ENCODE measurements at regions not wholly inside any gene's neighbourhood (a gene's known extent, or its start where the extent isn't known, plus 50 kb on each side); places are given as distances from the start of the nearest gene placed in this dataset.

- TF ChIP-seq, protein P1, sequence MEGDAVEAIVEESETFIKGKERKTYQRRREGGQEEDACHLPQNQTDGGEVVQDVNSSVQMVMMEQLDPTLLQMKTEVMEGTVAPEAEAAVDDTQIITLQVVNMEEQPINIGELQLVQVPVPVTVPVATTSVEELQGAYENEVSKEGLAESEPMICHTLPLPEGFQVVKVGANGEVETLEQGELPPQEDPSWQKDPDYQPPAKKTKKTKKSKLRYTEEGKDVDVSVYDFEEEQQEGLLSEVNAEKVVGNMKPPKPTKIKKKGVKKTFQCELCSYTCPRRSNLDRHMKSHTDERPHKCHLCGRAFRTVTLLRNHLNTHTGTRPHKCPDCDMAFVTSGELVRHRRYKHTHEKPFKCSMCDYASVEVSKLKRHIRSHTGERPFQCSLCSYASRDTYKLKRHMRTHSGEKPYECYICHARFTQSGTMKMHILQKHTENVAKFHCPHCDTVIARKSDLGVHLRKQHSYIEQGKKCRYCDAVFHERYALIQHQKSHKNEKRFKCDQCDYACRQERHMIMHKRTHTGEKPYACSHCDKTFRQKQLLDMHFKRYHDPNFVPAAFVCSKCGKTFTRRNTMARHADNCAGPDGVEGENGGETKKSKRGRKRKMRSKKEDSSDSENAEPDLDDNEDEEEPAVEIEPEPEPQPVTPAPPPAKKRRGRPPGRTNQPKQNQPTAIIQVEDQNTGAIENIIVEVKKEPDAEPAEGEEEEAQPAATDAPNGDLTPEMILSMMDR (IDR thresholded peaks at IDR 0.05) = no peak
- TF ChIP-seq POLR2A (IDR thresholded peaks at IDR 0.05) = no peak
These were observed 83.5 kb downstream of the PRDM13 start for GRCh38 chr6:99689916-99690685.

Measured in adrenal gland (tissue), 5 donors.